ENCODE measurements at regions not wholly inside any gene's neighbourhood (a gene's known extent, or its start where the extent isn't known, plus 50 kb on each side); places are given as distances from the start of the nearest gene placed in this dataset.

DNA sequence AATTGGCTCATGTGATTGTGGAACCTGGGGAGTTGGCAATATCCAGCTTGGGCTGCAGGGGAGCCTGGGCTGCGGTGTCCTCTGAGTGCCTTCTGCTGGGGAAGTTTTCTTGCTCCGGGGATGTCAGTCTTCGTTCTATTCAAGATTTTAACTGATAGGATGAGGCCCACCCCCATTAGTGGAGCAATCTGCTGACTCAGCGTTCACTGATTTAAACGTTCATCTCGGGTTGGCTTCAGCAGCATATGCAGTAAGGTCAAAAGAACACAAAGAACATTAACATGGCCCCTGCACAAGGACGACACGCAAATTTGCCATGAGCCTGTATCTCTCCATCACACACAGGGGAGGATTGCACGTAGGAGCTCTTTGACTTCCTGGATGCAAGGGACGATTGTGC lies 360.6 kb upstream of the ADARB2 start:
- Histone ChIP-seq H3K36me3 (ENCODE audit: low read depth) (no peaks in the 10 kb centered on the region), H3K4me3 (no peak overlapping the region), H3K4me1 (ENCODE audit: low read depth) (no peaks in the 10 kb centered on the region), H3K9me3 (peaks cover 54% of the 10 kb centered on the region)
- DNase-seq = no peak
- TF ChIP-seq, protein P1, sequence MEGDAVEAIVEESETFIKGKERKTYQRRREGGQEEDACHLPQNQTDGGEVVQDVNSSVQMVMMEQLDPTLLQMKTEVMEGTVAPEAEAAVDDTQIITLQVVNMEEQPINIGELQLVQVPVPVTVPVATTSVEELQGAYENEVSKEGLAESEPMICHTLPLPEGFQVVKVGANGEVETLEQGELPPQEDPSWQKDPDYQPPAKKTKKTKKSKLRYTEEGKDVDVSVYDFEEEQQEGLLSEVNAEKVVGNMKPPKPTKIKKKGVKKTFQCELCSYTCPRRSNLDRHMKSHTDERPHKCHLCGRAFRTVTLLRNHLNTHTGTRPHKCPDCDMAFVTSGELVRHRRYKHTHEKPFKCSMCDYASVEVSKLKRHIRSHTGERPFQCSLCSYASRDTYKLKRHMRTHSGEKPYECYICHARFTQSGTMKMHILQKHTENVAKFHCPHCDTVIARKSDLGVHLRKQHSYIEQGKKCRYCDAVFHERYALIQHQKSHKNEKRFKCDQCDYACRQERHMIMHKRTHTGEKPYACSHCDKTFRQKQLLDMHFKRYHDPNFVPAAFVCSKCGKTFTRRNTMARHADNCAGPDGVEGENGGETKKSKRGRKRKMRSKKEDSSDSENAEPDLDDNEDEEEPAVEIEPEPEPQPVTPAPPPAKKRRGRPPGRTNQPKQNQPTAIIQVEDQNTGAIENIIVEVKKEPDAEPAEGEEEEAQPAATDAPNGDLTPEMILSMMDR (IDR thresholded peaks at IDR 0.05) = no peak
- ATAC-seq = no peak
- intact Hi-C loops (cut with DNase I, micrococcal nuclease) = no loop called here

DNA sequence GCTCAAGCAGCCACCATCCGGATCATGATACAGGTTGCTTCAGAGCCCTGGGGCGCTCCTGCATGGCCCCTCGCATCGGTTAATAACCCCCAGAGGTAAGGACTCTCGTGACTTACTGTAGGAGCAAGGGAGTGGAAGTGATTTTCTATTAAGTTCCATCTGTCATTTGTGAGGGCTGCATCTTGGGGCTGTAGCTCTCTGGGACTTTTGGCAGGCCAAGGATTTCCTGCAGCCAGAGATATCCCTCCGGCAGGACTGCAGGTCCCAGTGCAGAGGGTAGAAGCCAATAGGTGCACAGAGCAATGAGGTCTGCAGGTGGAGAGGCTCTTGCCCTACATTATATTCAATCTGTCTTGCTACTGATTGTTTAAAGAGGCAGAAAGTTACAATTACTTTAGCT lies 356.8 kb upstream of the ADARB2 start:
- Histone ChIP-seq H3K36me3 (ENCODE audit: low read depth) (no peaks in the 10 kb centered on the region), H3K4me3 (no peak overlapping the region), H3K4me1 (ENCODE audit: low read depth) (no peaks in the 10 kb centered on the region), H3K9me3 (peaks cover 43% of the 10 kb centered on the region)
- TF ChIP-seq, protein P1 (IDR thresholded peaks at IDR 0.05) = no peak
- DNase-seq (no peak), ATAC-seq (no peak)
- intact Hi-C loops (cut with DNase I, micrococcal nuclease) = no loop called here

DNA sequence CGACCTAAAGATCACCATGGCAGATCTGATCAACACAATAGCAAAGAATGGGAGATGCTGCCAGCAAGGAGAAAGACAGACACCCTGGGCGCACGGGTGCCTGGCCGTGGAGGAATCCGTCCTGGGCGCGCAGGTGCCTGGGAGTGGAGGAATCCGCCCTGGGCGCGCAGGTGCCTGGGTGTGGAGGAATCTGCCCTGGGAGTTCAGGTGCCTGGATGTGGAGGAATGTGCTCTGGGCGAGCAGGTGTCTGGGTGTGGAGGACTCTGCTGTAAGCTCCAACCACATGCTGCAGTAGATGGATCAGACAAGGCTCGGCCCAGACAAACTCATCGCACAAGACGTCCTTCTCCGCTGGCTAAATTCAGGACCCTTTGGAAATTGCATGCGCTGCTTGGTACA lies 346.3 kb upstream of the ADARB2 start:
- H3K4me3 ChIP-seq = no peak overlapping the region
- no peak for ATAC-seq
- intact Hi-C loops (cut with DNase I, micrococcal nuclease) = no loop called here
- no peaks in the 10 kb centered on the region for H3K4me1 ChIP-seq (ENCODE audit: low read depth)
- peaks cover 48% of the 10 kb centered on the region for H3K9me3 ChIP-seq
- no peak for DNase-seq
- no peaks in the 10 kb centered on the region for H3K36me3 ChIP-seq (ENCODE audit: low read depth)
- TF ChIP-seq, protein P1 (IDR thresholded peaks at IDR 0.05) = no peak

DNA sequence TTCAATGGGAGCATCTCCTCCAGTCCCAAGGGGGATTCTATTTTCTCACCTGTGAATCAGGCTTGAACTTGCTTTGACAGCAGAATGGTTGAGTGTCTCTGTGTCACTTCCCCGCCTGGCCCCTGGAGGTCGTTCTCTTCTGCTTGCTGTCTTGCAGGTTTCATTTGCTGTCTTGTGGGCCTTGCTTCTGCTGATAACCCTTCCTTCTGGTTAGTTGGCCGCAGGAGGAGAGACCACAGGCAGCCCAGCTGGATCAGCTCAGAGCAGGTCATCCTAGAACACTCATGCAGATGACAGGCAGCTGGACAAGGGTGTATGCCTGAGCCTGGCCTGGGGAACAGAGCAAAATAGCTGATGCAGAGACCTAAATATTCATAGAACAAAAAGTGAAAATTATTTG lies 344.2 kb upstream of the ADARB2 start:
- no peaks in the 10 kb centered on the region for H3K4me1 ChIP-seq (ENCODE audit: low read depth)
- TF ChIP-seq, protein P1 (IDR thresholded peaks at IDR 0.05) = no peak
- no peaks in the 10 kb centered on the region for H3K36me3 ChIP-seq (ENCODE audit: low read depth)
- H3K9me3 ChIP-seq = peaks cover 43% of the 10 kb centered on the region
- no peak for ATAC-seq
- DNase-seq = no peak
- intact Hi-C loops (cut with DNase I, micrococcal nuclease) = no loop called here
- no peak overlapping the region for H3K4me3 ChIP-seq

DNA sequence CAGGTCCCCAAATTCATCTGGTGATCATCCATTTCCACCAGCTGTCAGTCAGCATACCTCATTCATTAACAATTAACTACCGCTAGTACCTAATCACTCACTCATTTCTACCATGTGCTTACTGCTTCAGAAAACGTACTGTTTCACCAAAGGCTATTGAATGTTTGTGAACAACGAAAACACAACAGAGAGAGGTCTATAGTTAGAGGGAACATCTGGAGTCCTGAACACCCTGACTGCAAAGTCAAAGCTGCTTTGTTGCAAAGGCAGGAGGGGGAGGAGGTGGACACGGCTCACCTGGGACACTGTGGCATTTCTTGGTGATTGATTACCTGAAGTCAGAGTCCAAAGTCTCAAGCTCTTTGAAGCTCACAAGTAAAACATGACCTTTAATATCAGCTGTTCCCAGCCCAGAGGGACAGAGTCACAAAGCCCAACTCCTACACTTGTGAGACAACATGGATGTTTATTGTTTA lies 342.3 kb upstream of the ADARB2 start:
- intact Hi-C loops (cut with DNase I, micrococcal nuclease) = no loop called here
- DNase-seq (no peak), ATAC-seq (no peak)
- Histone ChIP-seq H3K9me3 (peaks cover 44% of the 10 kb centered on the region), H3K4me3 (no peak overlapping the region), H3K4me1 (ENCODE audit: low read depth) (no peaks in the 10 kb centered on the region), H3K36me3 (ENCODE audit: low read depth) (no peaks in the 10 kb centered on the region)
- TF ChIP-seq, protein P1 (IDR thresholded peaks at IDR 0.05) = no peak

DNA sequence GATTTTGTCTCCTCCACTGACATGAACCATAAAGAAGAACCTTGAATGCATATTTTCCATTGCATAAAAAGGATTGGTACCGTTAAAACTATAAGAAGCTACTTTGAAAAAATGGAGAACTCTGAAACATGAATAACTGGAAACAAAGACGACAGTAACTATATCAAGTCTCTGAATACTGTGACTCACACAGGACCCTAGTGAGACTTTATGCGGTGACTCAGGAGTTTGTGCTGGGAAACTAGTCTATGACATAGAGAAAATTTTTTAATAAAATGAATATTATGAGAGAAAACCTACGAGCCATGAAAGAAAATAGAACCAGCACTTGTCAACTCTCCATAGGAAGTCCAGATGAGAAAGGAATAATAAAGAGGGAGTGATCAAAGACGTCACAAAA lies 339.9 kb upstream of the ADARB2 start:
- Histone ChIP-seq H3K4me3 (no peak overlapping the region), H3K4me1 (ENCODE audit: low read depth) (no peaks in the 10 kb centered on the region), H3K36me3 (ENCODE audit: low read depth) (no peaks in the 10 kb centered on the region), H3K9me3 (peaks cover 49% of the 10 kb centered on the region)
- no peak for DNase-seq
- ATAC-seq = no peak
- TF ChIP-seq, protein P1 (IDR thresholded peaks at IDR 0.05) = no peak
- intact Hi-C loops (cut with DNase I, micrococcal nuclease) = no loop called here

Measured in mucosa of descending colon (tissue), 3 donors.